PC-3 (cell line): ENCODE measurements at regions not wholly inside any gene's neighbourhood (a gene's known extent, or its start where the extent isn't known, plus 50 kb on each side); places are given as distances from the start of the nearest gene placed in this dataset.

Source experiments
- EZH2 ChIP-seq: fragments of 300-600 bp; sonication (generic); IDR thresholded peaks from one replicate; pipeline ENCODE4 v1.6.1; 2017; ENCODE audit warnings: antibody characterized with exemption, mild to moderate bottlenecking, low read length; ENCODE audit not compliant: unreplicated experiment
- EZH2phosphoT487 ChIP-seq: fragments of 300-600 bp; sonication (generic); IDR thresholded peaks from 2 replicates; pipeline ENCODE4 v1.6.1; 2018; ENCODE audit warnings: mild to moderate bottlenecking, antibody characterized with exemption, low read length, borderline replicate concordance
- TF ChIP-seq, protein P1 (sequence below): fragments of 300-600 bp; sonication (generic); conservative IDR thresholded peaks from 2 replicates; pipeline ENCODE4 v1.5.1; 2017; ENCODE audit warnings: antibody characterized with exemption, low read depth, mild to moderate bottlenecking, low read length

- TF ChIP-seq EZH2 (no peak), EZH2phosphoT487 (no peak)
- TF ChIP-seq, protein P1, sequence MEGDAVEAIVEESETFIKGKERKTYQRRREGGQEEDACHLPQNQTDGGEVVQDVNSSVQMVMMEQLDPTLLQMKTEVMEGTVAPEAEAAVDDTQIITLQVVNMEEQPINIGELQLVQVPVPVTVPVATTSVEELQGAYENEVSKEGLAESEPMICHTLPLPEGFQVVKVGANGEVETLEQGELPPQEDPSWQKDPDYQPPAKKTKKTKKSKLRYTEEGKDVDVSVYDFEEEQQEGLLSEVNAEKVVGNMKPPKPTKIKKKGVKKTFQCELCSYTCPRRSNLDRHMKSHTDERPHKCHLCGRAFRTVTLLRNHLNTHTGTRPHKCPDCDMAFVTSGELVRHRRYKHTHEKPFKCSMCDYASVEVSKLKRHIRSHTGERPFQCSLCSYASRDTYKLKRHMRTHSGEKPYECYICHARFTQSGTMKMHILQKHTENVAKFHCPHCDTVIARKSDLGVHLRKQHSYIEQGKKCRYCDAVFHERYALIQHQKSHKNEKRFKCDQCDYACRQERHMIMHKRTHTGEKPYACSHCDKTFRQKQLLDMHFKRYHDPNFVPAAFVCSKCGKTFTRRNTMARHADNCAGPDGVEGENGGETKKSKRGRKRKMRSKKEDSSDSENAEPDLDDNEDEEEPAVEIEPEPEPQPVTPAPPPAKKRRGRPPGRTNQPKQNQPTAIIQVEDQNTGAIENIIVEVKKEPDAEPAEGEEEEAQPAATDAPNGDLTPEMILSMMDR: no peak
Measured at GRCh38 chr22:22087854-22088657, 105.5 kb upstream of the TOP3B start.
